ENCODE measurements at regions not wholly inside any gene's neighbourhood (a gene's known extent, or its start where the extent isn't known, plus 50 kb on each side); places are given as distances from the start of the nearest gene placed in this dataset.

GRCh38 chr1:237953238-237953637, 62.5 kb upstream of the ZP4 start:
- Histone ChIP-seq H2BK20ac (ENCODE audit: low read depth, low read length, poor library complexity, severe bottlenecking) (no peak overlapping the region), H4K91ac (ENCODE audit: insufficient read length, low read depth, low read length) (no peak overlapping the region), H3K14ac (ENCODE audit: insufficient read depth, low read length) (no peak overlapping the region), H3K4me2 (ENCODE audit: insufficient read depth, insufficient read length, low read length) (no peak overlapping the region), H3K9me3 (ENCODE audit: control insufficient read depth, low read depth, low read length) (no peaks in the 10 kb centered on the region), H2AK5ac (ENCODE audit: insufficient read length, low read length) (no peak overlapping the region), H4K8ac (replicated peaks; ENCODE audit: insufficient read length, low read depth, low read length) (no peak overlapping the region), H3K56ac (ENCODE audit: insufficient read length, low read depth, low read length) (no peak overlapping the region), H3K79me1 (ENCODE audit: insufficient read depth, low read depth, low read length, poor library complexity, severe bottlenecking) (no peaks in the 10 kb centered on the region), H3K23me2 (ENCODE audit: insufficient read length, low read depth, low read length, poor library complexity, severe bottlenecking) (no peaks in the 10 kb centered on the region), H2BK15ac (ENCODE audit: low read depth, low read length) (no peak overlapping the region), H3K27ac (ENCODE audit: insufficient read length, low read depth, low read length) (no peak overlapping the region), H3K18ac (ENCODE audit: insufficient read length, low read depth, low read length) (no peak overlapping the region), H2AFZ (ENCODE audit: low read length) (no peak overlapping the region), H3K4me1 (ENCODE audit: insufficient read depth, low read length) (no peaks in the 10 kb centered on the region), H2BK5ac (ENCODE audit: insufficient read length, low read length) (no peak overlapping the region), H3K27me3 (ENCODE audit: insufficient read depth, low read length) (no peaks in the 10 kb centered on the region), H2BK12ac (ENCODE audit: insufficient read length, low read depth, low read length) (no peak overlapping the region), H2BK120ac (ENCODE audit: low read depth, low read length, poor library complexity, severe bottlenecking) (no peak overlapping the region), H3K23ac (ENCODE audit: insufficient read length, low read depth, low read length) (no peak overlapping the region), H3K9ac (ENCODE audit: extremely low read depth, insufficient read length, low read length) (no peak overlapping the region), H3T11ph (ENCODE audit: low read length) (no peak overlapping the region), H4K20me1 (ENCODE audit: control insufficient read depth, insufficient read depth, insufficient read length) (no peaks in the 10 kb centered on the region), H3K79me2 (ENCODE audit: insufficient read depth, low read length) (no peaks in the 10 kb centered on the region), H4K5ac (ENCODE audit: insufficient read length, low read depth, low read length) (no peak overlapping the region), H3K4ac (ENCODE audit: low read depth, low read length) (no peak overlapping the region)
- H3K4me1 Mint-ChIP-seq = no peaks in the 10 kb centered on the region
- DNase-seq = peak; percentile 35
- no peaks in the 10 kb centered on the region for H3K36me3 Mint-ChIP-seq (ENCODE audit: insufficient read depth in 1 of 3, low read depth in 3 of 3)
- H3K4me3 Mint-ChIP-seq = no peak overlapping the region
- H3K27me3 Mint-ChIP-seq (ENCODE audit: low read depth) = no peaks in the 10 kb centered on the region
- H3K27ac Mint-ChIP-seq = no peak overlapping the region
- no peaks in the 10 kb centered on the region for H3K9me3 Mint-ChIP-seq
- TF ChIP-seq CTCF (conservative IDR thresholded peaks at IDR 0.05) = peak; percentile 59
- no CpG with 5 or more reads among the region's 7 CpGs for WGBS (ENCODE audit: extremely low coverage, insufficient read length, low lambda C conversion rate)
